ENCODE measurements at regions not wholly inside any gene's neighbourhood (a gene's known extent, or its start where the extent isn't known, plus 50 kb on each side); places are given as distances from the start of the nearest gene placed in this dataset.

DNA sequence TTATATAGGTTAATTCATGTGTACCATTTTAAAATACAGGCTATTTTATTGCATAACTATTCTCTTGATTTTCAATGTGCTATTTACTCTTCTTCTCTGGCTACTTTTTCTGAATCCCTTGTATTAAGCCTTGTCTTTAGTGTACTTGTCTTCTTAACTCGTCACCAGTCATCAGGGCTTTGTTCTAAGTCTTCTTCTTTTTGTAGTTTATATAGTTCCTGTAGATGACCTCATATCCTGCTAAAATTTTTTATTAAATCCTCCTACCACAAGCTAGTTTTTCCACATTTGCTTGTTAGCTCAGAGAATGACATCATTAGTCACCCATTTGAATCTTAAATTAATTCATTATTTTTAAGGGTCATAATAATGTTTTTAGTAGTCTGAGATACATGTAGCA lies 1281.9 kb downstream of the KCNT2 start:
- H3K4me1 ChIP-seq (ENCODE audit: control insufficient read depth, insufficient read depth, low read length): no peaks in the 10 kb centered on the region
- TF ChIP-seq HDAC6 (IDR thresholded peaks at IDR 0.05; ENCODE audit: unreplicated experiment): no peak
- no peak for TF ChIP-seq NR2C1 (IDR thresholded peaks at IDR 0.05)
- no peak for TF ChIP-seq CBX3 (IDR thresholded peaks at IDR 0.05; ENCODE audit: borderline replicate concordance, low read depth)
- TF ChIP-seq PAX5 (IDR thresholded peaks at IDR 0.05; ENCODE audit: borderline replicate concordance, low read depth, low read length): no peak
- no peak for TF ChIP-seq IKZF2 (IDR thresholded peaks at IDR 0.05)
- TF ChIP-seq, protein P1, sequence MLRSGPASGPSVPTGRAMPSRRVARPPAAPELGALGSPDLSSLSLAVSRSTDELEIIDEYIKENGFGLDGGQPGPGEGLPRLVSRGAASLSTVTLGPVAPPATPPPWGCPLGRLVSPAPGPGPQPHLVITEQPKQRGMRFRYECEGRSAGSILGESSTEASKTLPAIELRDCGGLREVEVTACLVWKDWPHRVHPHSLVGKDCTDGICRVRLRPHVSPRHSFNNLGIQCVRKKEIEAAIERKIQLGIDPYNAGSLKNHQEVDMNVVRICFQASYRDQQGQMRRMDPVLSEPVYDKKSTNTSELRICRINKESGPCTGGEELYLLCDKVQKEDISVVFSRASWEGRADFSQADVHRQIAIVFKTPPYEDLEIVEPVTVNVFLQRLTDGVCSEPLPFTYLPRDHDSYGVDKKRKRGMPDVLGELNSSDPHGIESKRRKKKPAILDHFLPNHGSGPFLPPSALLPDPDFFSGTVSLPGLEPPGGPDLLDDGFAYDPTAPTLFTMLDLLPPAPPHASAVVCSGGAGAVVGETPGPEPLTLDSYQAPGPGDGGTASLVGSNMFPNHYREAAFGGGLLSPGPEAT (IDR thresholded peaks at IDR 0.05; ENCODE audit: low read depth): no peak
- no peak for TF ChIP-seq PAX8 (IDR thresholded peaks at IDR 0.05)
- no peak for TF ChIP-seq POLR2AphosphoS5 (IDR thresholded peaks at IDR 0.05; ENCODE audit: low read length)
- TF ChIP-seq, protein P2, sequence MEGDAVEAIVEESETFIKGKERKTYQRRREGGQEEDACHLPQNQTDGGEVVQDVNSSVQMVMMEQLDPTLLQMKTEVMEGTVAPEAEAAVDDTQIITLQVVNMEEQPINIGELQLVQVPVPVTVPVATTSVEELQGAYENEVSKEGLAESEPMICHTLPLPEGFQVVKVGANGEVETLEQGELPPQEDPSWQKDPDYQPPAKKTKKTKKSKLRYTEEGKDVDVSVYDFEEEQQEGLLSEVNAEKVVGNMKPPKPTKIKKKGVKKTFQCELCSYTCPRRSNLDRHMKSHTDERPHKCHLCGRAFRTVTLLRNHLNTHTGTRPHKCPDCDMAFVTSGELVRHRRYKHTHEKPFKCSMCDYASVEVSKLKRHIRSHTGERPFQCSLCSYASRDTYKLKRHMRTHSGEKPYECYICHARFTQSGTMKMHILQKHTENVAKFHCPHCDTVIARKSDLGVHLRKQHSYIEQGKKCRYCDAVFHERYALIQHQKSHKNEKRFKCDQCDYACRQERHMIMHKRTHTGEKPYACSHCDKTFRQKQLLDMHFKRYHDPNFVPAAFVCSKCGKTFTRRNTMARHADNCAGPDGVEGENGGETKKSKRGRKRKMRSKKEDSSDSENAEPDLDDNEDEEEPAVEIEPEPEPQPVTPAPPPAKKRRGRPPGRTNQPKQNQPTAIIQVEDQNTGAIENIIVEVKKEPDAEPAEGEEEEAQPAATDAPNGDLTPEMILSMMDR (IDR thresholded peaks at IDR 0.05 in 2 of 3, conservative IDR thresholded peaks at IDR 0.05 in 1 of 3; ENCODE audit: control insufficient read depth in 2 of 3, extremely low read depth in 1 of 3, insufficient read depth in 1 of 3, low read depth in 3 of 3, low read length in 3 of 3): no peak
- no peak for TF ChIP-seq NRF1 (conservative IDR thresholded peaks at IDR 0.05; ENCODE audit: low read depth, low read length)
- TF ChIP-seq SREBF1 (IDR thresholded peaks at IDR 0.05; ENCODE audit: low read length): no peak
- TF ChIP-seq, protein P3, sequence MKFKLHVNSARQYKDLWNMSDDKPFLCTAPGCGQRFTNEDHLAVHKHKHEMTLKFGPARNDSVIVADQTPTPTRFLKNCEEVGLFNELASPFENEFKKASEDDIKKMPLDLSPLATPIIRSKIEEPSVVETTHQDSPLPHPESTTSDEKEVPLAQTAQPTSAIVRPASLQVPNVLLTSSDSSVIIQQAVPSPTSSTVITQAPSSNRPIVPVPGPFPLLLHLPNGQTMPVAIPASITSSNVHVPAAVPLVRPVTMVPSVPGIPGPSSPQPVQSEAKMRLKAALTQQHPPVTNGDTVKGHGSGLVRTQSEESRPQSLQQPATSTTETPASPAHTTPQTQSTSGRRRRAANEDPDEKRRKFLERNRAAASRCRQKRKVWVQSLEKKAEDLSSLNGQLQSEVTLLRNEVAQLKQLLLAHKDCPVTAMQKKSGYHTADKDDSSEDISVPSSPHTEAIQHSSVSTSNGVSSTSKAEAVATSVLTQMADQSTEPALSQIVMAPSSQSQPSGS (IDR thresholded peaks at IDR 0.05; ENCODE audit: low read length): no peak
- TF ChIP-seq MEF2A (IDR thresholded peaks at IDR 0.05; ENCODE audit: insufficient read depth, low read depth, low read length): no peak
- no peak for TF ChIP-seq ASH2L (IDR thresholded peaks at IDR 0.05; ENCODE audit: borderline replicate concordance, low read depth)
- TF ChIP-seq, protein P4, sequence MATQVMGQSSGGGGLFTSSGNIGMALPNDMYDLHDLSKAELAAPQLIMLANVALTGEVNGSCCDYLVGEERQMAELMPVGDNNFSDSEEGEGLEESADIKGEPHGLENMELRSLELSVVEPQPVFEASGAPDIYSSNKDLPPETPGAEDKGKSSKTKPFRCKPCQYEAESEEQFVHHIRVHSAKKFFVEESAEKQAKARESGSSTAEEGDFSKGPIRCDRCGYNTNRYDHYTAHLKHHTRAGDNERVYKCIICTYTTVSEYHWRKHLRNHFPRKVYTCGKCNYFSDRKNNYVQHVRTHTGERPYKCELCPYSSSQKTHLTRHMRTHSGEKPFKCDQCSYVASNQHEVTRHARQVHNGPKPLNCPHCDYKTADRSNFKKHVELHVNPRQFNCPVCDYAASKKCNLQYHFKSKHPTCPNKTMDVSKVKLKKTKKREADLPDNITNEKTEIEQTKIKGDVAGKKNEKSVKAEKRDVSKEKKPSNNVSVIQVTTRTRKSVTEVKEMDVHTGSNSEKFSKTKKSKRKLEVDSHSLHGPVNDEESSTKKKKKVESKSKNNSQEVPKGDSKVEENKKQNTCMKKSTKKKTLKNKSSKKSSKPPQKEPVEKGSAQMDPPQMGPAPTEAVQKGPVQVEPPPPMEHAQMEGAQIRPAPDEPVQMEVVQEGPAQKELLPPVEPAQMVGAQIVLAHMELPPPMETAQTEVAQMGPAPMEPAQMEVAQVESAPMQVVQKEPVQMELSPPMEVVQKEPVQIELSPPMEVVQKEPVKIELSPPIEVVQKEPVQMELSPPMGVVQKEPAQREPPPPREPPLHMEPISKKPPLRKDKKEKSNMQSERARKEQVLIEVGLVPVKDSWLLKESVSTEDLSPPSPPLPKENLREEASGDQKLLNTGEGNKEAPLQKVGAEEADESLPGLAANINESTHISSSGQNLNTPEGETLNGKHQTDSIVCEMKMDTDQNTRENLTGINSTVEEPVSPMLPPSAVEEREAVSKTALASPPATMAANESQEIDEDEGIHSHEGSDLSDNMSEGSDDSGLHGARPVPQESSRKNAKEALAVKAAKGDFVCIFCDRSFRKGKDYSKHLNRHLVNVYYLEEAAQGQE (IDR thresholded peaks at IDR 0.05; ENCODE audit: low read depth, low read length): no peak
- no peak for TF ChIP-seq YBX1 (IDR thresholded peaks at IDR 0.05)
- no peak for TF ChIP-seq FOXK2 (IDR thresholded peaks at IDR 0.05)
- H3K79me2 ChIP-seq (ENCODE audit: control insufficient read depth, insufficient read depth, low read length): no peaks in the 10 kb centered on the region
- ATAC-seq (no peak), DNase-seq (ENCODE audit: low read depth, low spot score) (no peak), FAIRE-seq (no peak)
- ChIA-PET CTCF (no interaction called here), RAD21 (ENCODE audit: unreplicated experiment) (no interaction called here), POLR2A (no interaction called here), SMC1A (ENCODE audit: uncharacterized antibody, unreplicated experiment) (interaction anchor here (1.5 kb wide), 1 partner anchor 21 kb away, joined by 3 read pairs; no protein-coding TSS in a partner anchor)
- no peak overlapping the region for H3K4me2 ChIP-seq (ENCODE audit: control insufficient read depth, insufficient read depth)
- in situ Hi-C loops (cut with MboI): no loop called here
- no peaks in the 10 kb centered on the region for H4K20me1 ChIP-seq (ENCODE audit: control insufficient read depth, insufficient read depth)
- H3K36me3 ChIP-seq (ENCODE audit: control insufficient read depth in 2 of 2, insufficient read depth in 2 of 2, low read length in 1 of 2): no peaks in the 10 kb centered on the region
- H3K27ac ChIP-seq (ENCODE audit: control insufficient read depth, insufficient read depth): no peak overlapping the region
- intact Hi-C loops (cut with micrococcal nuclease; ENCODE audit: unreplicated experiment): no loop called here
- no peak overlapping the region for H3K9ac ChIP-seq (ENCODE audit: control insufficient read depth, insufficient read depth, low read length)
- WGBS (ENCODE audit: insufficient coverage, insufficient replicate concordance, low lambda C conversion rate, missing lambda C conversion rate): 0% methylated on average over 1 of the region's 1 CpG
- H3K9me3 ChIP-seq (replicated peaks; ENCODE audit: control insufficient read depth, insufficient read depth, low read length): no peaks in the 10 kb centered on the region
- H3K27me3 ChIP-seq (replicated peaks in 1 of 2; ENCODE audit: control insufficient read depth in 2 of 2, insufficient read depth in 2 of 2, low read length in 1 of 2): no peaks in the 10 kb centered on the region
- BruUV-seq (replicated peaks): no TSS peak
- no peak overlapping the region for H3K4me3 ChIP-seq
- no peak overlapping the region for H2AFZ ChIP-seq (ENCODE audit: control insufficient read depth, low read depth, low read length)
